IMR-90 (cell line): ENCODE measurements at regions not wholly inside any gene's neighbourhood (a gene's known extent, or its start where the extent isn't known, plus 50 kb on each side); places are given as distances from the start of the nearest gene placed in this dataset.

Experiments used
- ATAC-seq: fragments of 200-7000 bp; cut with Tn5 transposase; 2 replicates; pipeline ENCODE4 v1.9.1; 2020; ENCODE audit warnings: low read depth, mild to moderate bottlenecking, moderate library complexity
- BruUV-seq: library from RNA; stranded (reverse); fragments of 400-500 nt; replicated peaks from 2 replicates; lab custom pipeline; 2021; lab: Mats Ljungman, UMichigan
- CTCF ChIA-PET: fragments of 300-600 bp; formaldehyde crosslinking; extraction: SDS; loops from one replicate; lab custom pipeline; 2021; ENCODE audit warnings: antibody characterized with exemption; lab: Yijun Ruan, JAX
- POLR2A ChIA-PET: fragments of 300-600 bp; sonication (Branson Sonifier 250); formaldehyde crosslinking; loops from one replicate; lab custom pipeline; 2022; ENCODE audit warnings: antibody characterized with exemption; ENCODE audit not compliant: unreplicated experiment; lab: Charles Lee
- DNase-seq: peaks from one replicate; pipeline ENCODE4 v3.0.0; 2013
- H2AFZ ChIP-seq: replicated peaks from 2 replicates; pipeline ENCODE3; 2013; ENCODE audit warnings: low read length, mild to moderate bottlenecking; ENCODE audit not compliant: poor library complexity
- H2AK5ac ChIP-seq: 2 replicates; pipeline ENCODE4 v1.6.1; 2013; ENCODE audit warnings: low read depth, low read length, inconsistent platforms
- H2AK9ac ChIP-seq: replicated peaks from 2 replicates; pipeline ENCODE3; 2013; ENCODE audit warnings: mild to moderate bottlenecking, low read depth, low read length, moderate library complexity; ENCODE audit not compliant: poor library complexity
- H2BK120ac ChIP-seq: 2 replicates; pipeline ENCODE4 v1.6.1; 2013; ENCODE audit warnings: low read depth, low read length, inconsistent platforms
- H2BK15ac ChIP-seq: 3 replicates; pipeline ENCODE4 v1.6.1; 2013; ENCODE audit warnings: low read depth, low read length, inconsistent platforms
- H2BK20ac ChIP-seq: 2 replicates; pipeline ENCODE4 v1.6.1; 2013; ENCODE audit warnings: low read depth, mild to moderate bottlenecking, inconsistent platforms, low read length, moderate library complexity
- H2BK5ac ChIP-seq: 2 replicates; pipeline ENCODE4 v1.6.1; 2013; ENCODE audit warnings: mild to moderate bottlenecking, low read depth, low read length, inconsistent platforms; ENCODE audit not compliant: poor library complexity, severe bottlenecking
- H3K14ac ChIP-seq: replicated peaks from 2 replicates; pipeline ENCODE4 v1.6.1; 2013; ENCODE audit warnings: low read depth, low read length, inconsistent platforms
- H3K18ac ChIP-seq: 2 replicates; pipeline ENCODE4 v1.6.1; 2013; ENCODE audit warnings: low read depth, low read length, control low read depth
- H3K23ac ChIP-seq: 2 replicates; pipeline ENCODE4 v1.6.1; 2013; ENCODE audit warnings: low read depth, low read length, inconsistent platforms
- H3K27ac ChIP-seq: 2 replicates; pipeline ENCODE4 v1.5.1; 2013; ENCODE audit warnings: mild to moderate bottlenecking, control low read depth, low read length; ENCODE audit not compliant: insufficient read depth
- H3K27me3 ChIP-seq: 2 replicates; pipeline ENCODE4 v1.6.1; 2013; ENCODE audit warnings: low read length; ENCODE audit not compliant: control insufficient read depth, insufficient read depth
- H3K36me3 ChIP-seq: 2 replicates; pipeline ENCODE4 v1.6.1; 2013; ENCODE audit warnings: low read length, mixed read lengths; ENCODE audit not compliant: control insufficient read depth, insufficient read depth
- H3K4ac ChIP-seq: 2 replicates; pipeline ENCODE4 v1.6.1; 2013; ENCODE audit warnings: low read depth, low read length, inconsistent platforms
- H3K4me1 ChIP-seq: 2 replicates; pipeline ENCODE4 v1.6.1; 2013; ENCODE audit warnings: low read length, mixed read lengths; ENCODE audit not compliant: control insufficient read depth, insufficient read depth
- H3K4me2 ChIP-seq: 2 replicates; pipeline ENCODE4 v1.6.1; 2013; ENCODE audit warnings: low read depth, mild to moderate bottlenecking, control low read depth, low read length, moderate library complexity
- H3K4me3 ChIP-seq: 2 replicates; pipeline ENCODE4 v1.5.1; 2013; ENCODE audit warnings: low read depth, mild to moderate bottlenecking, control low read depth, low read length, moderate library complexity; ENCODE audit not compliant: insufficient read depth
- H3K56ac ChIP-seq: 2 replicates; pipeline ENCODE4 v1.6.1; 2013; ENCODE audit warnings: low read length, inconsistent platforms; ENCODE audit not compliant: insufficient read depth; ENCODE audit errors: extremely low read depth
- H3K79me1 ChIP-seq, 2 experiments: 2 replicates each; pipeline ENCODE4 v1.6.1; 2013; ENCODE audit warnings: low read length in 2 of 2, inconsistent platforms in 1 of 2, low read depth in 1 of 2
- H3K9ac ChIP-seq: 2 replicates; pipeline ENCODE4 v1.6.1; 2013; ENCODE audit warnings: low read depth, low read length, control low read depth
- H3K9me1 ChIP-seq: 2 replicates; pipeline ENCODE4 v1.6.1; 2013; ENCODE audit warnings: low read length, inconsistent platforms; ENCODE audit not compliant: insufficient read depth
- H3K9me3 ChIP-seq: 2 replicates; pipeline ENCODE4 v1.6.1; 2013; ENCODE audit warnings: low read length; ENCODE audit not compliant: control insufficient read depth, insufficient read depth
- H4K20me1 ChIP-seq: 2 replicates; pipeline ENCODE4 v1.6.1; 2013; ENCODE audit warnings: low read length, inconsistent platforms; ENCODE audit not compliant: insufficient read depth
- H4K5ac ChIP-seq: 2 replicates; pipeline ENCODE4 v1.6.1; 2013; ENCODE audit warnings: mild to moderate bottlenecking, low read depth, low read length, control low read depth
- H4K8ac ChIP-seq, 2 experiments: 2 replicates each; pipeline ENCODE4 v1.6.1; 2013; ENCODE audit warnings: low read depth in 2 of 2, low read length in 2 of 2, control low read depth in 1 of 2, inconsistent platforms in 1 of 2
- H4K91ac ChIP-seq: 2 replicates; pipeline ENCODE4 v1.6.1; 2013; ENCODE audit warnings: low read depth, low read length, inconsistent platforms; ENCODE audit not compliant: insufficient read depth
- CHD1 ChIP-seq: IDR thresholded peaks from 2 replicates; pipeline ENCODE4 v1.6.1; 2012; ENCODE audit warnings: low read depth, low read length, improper control_type of control experiment
- CTCF ChIP-seq: conservative IDR thresholded peaks from 2 replicates; pipeline ENCODE4 v1.5.1; 2012; ENCODE audit warnings: mild to moderate bottlenecking, low read depth, low read length, improper control_type of control experiment
- MAZ ChIP-seq: IDR thresholded peaks from 2 replicates; pipeline ENCODE4 v1.6.1; 2012; ENCODE audit warnings: low read depth, mild to moderate bottlenecking, low read length, improper control_type of control experiment, moderate library complexity, borderline replicate concordance
- NFE2L2 ChIP-seq: fragments of 150-350 bp; IDR thresholded peaks from 2 replicates; pipeline ENCODE4 v1.6.1; 2016; ENCODE audit warnings: low read depth, mild to moderate bottlenecking, low read length
- WGBS, 2 experiments: methylation state at CpG; one replicate each; pipeline versions ENCODE4 v1.1.5 to v1.1.7; 2013; ENCODE audit warnings: missing lambda C conversion rate in 2 of 2; ENCODE audit not compliant: insufficient read length in 1 of 2; ENCODE audit errors: extremely low coverage in 2 of 2; 5-methylcytosine and 5-hydroxymethylcytosine counted together
- dilution Hi-C: fragments of 300-500 bp; cut with HindIII; formaldehyde crosslinking; loops from one replicate; pipeline ENCODE4 v1.14.3; 2018; ENCODE audit warnings: low sequenced_read_pairs; ENCODE audit not compliant: unreplicated experiment
- in situ Hi-C: fragments of 300-500 bp; cut with MboI; formaldehyde crosslinking; loops from 3 replicates; pipeline ENCODE4 v1.14.3; 2019; ENCODE audit warnings: low sequenced_read_pairs, inconsistent platforms, mixed read lengths
- intact Hi-C: fragments of 100-400 bp; cut with micrococcal nuclease; formaldehyde crosslinking; loops from 2 replicates; pipeline ENCODE4 v1.10.0; 2022

GRCh38 chr2:212893216-212893615 is 258.2 kb downstream of the IKZF2 start:
- no TSS peak for BruUV-seq
- H3K27ac ChIP-seq = no peak overlapping the region
- no peak overlapping the region for H4K8ac ChIP-seq
- H2BK20ac ChIP-seq = no peak overlapping the region
- no peak for TF ChIP-seq CHD1
- no peak for TF ChIP-seq MAZ
- no peak for TF ChIP-seq NFE2L2
- TF ChIP-seq CTCF = no peak
- H3K4me1 ChIP-seq = no peaks in the 10 kb centered on the region
- H3K4me2 ChIP-seq = no peak overlapping the region
- ChIA-PET POLR2A (no interaction called here), CTCF (interaction anchor here (0.6 to 2.1 kb wide), 8 partner anchors 10 to 267 kb away, joined by 3 to 14 read pairs (median 5); no protein-coding TSS in a partner anchor)
- no peak overlapping the region for H3K4ac ChIP-seq
- DNase-seq (no peak), ATAC-seq (no peak)
- dilution Hi-C loops (no loop called here), in situ Hi-C loops (loop anchor here (10.0 kb wide), 2 partner anchors 118 to 208 kb away; no protein-coding TSS in a partner anchor), intact Hi-C loops (no loop called here)
- H3K9me3 ChIP-seq = no peaks in the 10 kb centered on the region
- no CpG with 5 or more reads among the region's 3 CpGs for WGBS, 2 experiments
- no peak overlapping the region for H3K56ac ChIP-seq
- H2AK5ac ChIP-seq = no peak overlapping the region
- H3K27me3 ChIP-seq = no peaks in the 10 kb centered on the region
- no peak overlapping the region for H2AK9ac ChIP-seq
- no peak overlapping the region for H3K18ac ChIP-seq
- no peaks in the 10 kb centered on the region for H3K36me3 ChIP-seq
- no peaks in the 10 kb centered on the region for H4K20me1 ChIP-seq
- H2BK5ac ChIP-seq = no peak overlapping the region
- no peak overlapping the region for H4K5ac ChIP-seq
- H2AFZ ChIP-seq = no peak overlapping the region
- H2BK15ac ChIP-seq = no peak overlapping the region
- no peaks in the 10 kb centered on the region for H3K79me1 ChIP-seq
- no peak overlapping the region for H3K9ac ChIP-seq
- H4K91ac ChIP-seq = no peak overlapping the region
- no peak overlapping the region for H3K4me3 ChIP-seq
- no peak overlapping the region for H3K14ac ChIP-seq
- H2BK120ac ChIP-seq = no peak overlapping the region
- no peaks in the 10 kb centered on the region for H3K9me1 ChIP-seq
- H3K23ac ChIP-seq = no peak overlapping the region
